ENCODE measurements at regions not wholly inside any gene's neighbourhood (a gene's known extent, or its start where the extent isn't known, plus 50 kb on each side); places are given as distances from the start of the nearest gene placed in this dataset.
"Not testable (repeated sequence)": the region's sequence is repeated elsewhere in the genome, so short reads cannot be mapped to it uniquely, and the experiment has no call there.

DNA sequence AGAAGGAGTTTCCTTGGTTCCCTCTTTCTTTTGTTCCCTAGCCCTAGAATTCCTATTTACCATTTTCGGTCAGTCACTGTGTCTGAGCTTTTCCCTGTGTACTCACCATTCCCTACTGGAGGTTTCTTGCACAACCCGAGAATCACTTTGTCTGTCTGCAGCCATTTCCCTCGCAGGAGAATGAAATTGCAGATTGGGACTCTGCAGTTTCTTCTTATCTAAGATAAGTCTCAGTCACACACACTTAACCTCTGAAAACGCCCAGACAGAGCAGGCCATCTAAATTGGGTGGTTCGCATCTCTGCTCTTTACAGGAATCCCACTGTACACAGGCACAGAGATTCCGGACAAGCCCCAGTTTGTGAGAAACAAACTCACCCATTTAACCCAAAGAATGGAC is 58.6 kb upstream of the CNTNAP2 start:
- DNase-seq: no peak

DNA sequence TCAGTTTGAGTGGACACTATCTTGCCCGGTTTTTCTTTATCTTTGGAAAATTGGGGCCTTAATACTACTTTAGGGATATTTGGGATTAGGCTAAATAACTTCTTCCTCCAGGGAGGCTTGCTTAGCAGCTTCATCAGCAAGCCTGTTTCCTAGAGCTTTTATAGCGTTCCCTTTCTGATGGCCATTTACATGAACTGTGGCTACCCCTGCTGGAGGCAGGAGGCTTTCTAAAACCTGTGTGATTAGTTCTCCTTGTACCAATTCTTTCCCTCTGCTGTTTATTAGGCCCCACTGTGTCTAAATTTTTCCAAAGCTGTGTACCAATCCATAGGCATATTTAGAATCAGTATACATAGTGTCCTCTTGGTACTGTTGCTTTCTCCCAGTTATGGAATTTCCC is 61.7 kb upstream of the CNTNAP2 start:
- no peak for DNase-seq

DNA sequence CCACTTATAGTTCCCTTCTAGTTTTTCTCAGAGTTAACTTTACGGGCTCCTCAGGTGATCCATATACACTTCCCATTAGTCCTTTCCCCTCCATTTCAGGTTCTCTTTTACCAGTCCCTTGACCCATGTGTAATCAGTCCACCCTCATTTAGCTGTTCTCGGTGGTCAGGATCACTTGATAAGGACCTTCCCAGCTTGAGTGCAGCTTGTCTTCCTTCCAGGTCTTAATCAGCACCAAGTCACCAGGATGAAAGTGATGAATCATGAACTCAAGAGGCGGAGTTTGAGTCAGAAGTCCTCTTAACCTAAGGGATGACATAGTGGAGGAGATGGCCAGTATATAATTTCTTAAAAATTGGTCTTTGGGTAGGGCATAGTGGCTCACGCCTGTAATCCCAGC is 63.1 kb upstream of the CNTNAP2 start:
- no peak for DNase-seq

DNA sequence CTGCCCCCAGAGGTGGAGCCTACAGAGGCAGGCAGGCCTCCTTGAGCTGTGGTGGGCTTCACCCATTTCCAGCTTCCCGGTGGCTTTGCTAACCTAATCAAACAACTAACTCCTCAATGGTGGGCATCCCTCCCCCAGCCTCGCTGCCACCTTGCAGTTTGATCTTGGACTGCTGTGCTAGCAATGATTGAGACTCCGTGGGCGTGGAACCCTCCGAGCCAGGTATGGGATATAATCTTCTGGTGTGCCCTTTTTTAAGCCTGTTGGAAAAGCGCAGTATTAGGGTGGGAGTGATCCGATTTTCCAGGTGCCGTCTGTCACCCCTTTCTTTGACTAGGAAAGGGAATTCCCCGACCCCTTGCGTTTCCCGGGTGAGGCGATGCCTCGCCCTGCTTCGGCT is 73.3 kb upstream of the CNTNAP2 start:
- DNase-seq: not testable (repeated sequence)

DNA sequence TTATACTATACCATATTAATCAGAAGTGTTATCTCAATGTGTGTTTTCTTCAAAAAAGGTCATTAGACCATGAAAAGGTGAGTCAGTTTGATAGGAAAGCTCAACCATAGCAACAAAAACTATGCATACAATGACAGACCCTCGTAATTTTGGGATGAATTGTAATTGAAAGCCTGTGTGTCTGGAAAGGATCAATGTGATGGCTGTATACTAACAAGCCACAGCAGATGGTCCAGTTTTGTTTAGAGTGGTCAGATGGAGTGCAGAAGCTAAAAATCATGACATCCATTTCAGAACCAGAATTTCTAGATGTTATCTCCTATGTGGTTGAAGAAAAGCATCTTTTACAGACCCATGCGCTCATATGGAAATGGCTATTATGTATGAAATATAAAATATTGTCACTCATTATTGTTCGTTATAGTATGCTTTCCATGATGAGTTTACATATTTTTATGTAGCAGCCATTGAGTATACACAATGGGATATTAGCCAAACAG is 88.3 kb upstream of the CNTNAP2 start:
- DNase-seq: no peak

DNA sequence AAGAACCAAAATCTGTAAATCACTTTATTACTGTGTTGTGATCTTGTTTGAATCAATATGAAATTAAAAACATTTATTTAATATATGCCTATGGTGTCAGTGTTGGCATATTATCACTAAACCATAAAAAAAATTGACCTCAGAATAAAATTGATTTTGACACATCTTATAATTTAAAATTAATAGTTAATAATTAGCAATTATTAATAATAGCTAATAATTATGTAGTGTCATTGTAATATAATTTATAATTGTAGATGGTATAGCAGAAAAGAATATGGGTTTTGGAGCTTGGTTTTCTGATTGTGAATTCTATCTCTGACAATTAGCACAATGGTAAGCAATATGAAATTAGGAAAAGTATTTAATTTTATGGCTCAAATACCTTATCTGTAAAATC is 89.4 kb upstream of the CNTNAP2 start:
- DNase-seq: no peak

DNA sequence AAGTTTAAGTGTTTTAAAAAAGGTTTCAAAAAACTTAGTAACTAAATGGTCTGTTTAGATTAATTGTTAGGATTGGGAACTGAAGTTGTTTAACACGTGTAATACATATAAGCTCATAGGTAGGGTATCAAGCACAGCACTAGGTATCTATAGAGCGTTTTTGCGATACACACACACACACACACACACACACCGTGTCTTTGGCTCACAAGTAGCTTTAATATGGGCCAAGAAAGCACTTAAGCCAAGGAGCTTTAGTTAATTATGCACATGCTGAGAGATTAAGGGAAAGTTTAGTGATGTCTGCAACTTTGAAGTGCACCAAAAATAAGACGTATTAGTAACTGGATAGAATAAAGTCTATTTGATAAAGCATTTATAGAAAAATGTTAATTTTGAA is 93.8 kb upstream of the CNTNAP2 start:
- DNase-seq: no peak

DNA sequence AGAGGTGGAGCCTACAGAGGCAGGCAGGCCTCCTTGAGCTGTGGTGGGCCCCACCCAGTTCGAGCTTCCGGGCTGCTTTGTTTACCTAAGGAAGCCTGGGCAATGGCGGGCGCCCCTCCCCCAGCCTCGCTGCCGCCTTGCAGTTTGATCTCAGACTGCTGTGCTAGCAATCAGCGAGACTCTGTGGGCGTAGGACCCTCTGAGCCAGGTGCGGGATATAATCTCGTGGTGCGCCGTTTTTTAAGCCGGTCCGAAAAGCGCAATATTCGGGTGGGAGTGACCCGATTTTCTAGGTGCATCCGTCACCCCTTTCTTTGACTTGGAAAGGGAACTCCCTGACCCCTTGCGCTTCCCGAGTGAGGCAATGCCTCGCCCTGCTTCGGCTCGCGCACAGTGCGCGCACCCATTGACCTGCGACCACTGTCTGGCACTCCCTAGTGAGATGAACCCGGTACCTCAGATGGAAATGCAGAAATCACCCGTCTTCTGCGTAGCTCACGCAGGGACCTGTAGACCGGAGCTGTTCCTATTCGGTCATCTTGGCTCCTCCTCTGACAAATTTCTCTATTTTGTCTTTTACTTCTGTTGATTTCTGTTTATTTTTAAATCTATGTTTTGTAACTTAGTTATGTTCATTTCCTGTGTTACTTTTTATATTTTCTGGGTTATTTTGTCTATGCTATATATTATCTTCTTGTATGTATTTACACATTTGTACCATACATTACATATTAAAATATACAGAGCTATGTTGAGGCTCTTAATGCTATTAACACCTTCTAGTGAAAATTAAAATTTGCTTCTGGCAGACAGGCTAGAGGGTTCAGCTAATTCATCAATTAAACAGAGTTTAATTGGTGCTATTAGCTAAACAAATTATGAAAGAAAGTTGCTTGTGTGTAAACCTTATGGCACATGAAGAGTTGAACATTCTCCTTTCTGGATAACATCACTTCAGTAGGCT is 97.3 kb upstream of the CNTNAP2 start:
- not testable (repeated sequence) for DNase-seq

DNA sequence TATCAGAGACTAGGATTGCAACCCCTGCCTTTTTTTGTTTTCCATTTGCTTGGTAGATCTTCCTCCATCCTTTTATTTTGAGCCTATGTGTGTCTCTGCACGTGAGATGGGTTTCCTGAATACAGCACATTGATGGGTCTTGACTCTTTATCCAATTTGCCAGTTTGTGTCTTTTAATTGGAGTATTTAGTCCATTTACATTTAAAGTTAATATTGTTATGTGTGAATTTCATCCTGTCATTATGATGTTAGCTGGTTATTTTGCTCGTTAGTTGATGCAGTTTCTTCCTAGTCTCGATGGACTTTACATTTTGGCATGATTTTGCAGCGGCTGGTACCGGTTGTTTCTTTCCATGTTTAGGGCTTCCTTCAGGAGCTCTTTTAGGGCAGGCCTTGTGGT is 99.2 kb upstream of the CNTNAP2 start:
- not testable (repeated sequence) for DNase-seq

DNA sequence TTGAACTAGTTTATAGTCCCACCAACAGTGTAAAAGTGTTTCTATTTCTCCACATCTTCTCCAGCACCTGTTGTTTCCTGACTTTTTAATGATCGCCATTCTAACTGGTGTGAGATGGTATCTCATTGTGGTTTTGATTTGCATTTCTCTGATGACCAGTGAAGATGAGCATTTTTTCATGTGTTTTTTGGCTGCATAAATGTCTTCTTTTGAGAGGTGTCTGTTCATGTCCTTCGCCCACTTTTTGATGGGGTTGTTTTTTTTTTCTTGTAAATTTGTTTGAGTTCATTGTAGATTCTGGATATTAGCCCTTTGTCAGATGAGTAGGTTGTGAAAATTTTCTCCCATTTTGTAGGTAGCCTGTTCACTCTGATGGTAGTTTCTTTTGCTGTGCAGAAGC is 102.4 kb upstream of the CNTNAP2 start:
- not testable (repeated sequence) for DNase-seq

DNA sequence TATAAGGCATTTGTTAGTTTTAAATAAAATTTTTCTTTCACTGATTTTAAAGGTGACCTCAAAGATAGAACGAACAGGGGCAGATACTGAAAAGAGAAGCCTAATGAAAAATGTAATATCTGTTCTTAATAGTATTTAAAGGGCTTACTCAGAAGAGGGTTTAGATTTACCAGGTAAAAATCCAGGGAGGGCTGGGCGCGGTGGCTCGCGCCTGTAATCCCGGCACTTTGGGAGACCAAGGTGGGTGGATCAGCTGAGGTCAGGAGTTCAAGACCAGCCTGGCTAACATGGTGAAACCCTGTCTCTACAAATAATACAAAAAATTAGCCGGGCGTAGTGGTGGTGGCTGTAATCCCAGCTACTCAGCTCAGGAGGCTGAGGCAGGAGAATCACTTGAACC is 108.3 kb upstream of the CNTNAP2 start:
- DNase-seq: no peak

DNA sequence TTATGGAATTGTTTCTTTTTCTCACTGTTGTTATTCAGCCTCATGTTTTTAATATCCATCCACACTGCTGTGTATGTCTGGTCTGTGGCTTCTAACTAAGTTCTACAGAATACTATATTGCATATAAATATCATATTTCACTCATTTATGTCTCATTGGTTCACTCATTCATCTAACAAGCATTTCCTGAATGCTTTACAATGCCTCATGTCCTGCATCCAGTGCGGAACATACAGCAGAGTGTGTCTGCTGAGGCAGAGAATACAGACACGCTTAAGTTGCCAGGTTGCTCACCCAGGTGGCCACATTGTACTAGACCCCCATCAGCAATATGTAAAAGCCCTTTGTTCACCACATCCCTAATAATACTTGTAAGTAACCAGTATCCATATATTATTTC is 111.8 kb upstream of the CNTNAP2 start:
- no peak for DNase-seq

DNA sequence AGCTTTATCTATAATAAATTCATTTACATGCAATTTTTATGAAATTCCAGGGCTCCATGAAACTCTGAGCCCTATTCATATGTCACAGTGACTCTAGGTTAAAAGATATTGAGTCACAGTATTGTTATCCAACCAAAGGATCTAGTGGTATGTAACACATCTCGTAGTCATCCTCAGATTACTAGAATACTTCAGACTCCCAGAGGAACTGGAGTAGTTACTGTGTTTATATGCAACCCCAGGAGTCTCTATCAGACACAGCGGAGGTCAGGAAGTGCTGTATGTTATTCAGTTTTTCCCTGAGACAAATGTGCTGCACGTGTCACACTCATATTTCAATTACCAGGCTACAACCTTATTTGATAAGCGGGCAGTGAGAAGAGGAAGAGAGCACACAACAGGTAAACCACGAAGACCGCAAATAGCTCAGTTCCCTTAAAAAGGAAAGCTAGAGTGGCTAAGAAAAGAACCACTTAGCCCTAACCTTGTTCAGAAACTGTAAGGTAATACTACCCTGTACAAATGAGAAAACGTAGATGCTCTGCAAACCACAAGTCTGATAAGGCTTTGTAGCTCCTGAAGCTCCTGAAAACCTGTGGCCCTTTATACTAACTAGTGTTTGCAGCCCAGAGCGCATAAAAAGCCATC is 114.0 kb upstream of the CNTNAP2 start:
- no peak for DNase-seq

DNA sequence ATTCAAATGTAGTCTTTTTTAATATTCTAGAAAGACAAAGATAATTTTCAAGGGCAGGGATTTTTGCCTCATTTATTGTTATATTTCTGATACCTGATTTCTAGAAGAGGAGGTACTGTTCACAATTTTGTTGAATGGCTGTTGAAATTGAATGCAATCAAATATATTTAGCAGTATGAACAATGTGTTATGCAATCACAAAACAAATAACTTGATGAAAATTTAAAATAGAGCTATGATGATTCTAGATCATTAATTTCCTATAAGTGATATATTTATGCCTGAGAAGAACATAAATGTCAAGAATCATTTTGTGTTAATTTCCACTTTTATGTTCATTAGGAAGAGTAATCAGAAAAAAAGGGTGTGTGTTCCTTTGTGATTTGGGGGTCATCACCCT is 114.6 kb upstream of the CNTNAP2 start:
- DNase-seq: no peak

DNA sequence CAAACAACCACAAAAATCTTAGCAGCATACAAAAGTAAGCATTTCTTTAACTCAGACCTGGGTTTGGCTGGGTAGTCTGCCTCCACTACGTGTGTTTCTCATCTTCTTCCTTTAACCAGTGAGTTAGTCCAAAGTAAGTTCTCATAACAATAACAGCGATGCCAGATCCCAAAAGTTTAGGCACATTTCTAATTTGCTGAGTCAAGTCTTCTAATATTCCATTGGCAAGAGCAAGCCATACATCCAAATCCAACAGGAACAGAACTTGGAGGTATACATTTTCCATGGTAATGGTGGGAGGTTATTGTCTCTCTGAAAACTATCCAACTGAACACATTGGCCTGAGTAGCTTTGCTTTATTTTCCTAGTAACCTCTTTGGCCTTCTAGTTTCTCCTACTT is 115.7 kb upstream of the CNTNAP2 start:
- DNase-seq: no peak

DNA sequence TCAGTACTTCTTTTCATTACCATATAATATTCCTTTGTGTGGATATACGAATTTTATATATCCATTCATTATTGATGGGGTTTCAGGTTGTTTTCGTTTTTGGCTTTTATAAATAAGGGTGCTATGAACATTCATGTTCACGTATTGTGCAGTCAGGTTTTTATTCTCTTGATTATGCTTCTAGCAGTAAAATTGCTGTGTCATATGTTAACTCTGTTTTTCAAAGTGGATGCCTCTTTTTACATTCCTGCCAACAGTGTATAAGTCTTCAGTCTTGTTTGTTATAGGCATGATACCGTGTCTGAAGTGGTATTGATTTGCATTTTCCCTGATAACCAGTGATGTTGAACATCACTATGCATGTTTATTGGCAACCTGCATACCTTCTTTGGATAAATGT is 127.1 kb upstream of the CNTNAP2 start:
- DNase-seq: no peak

DNA sequence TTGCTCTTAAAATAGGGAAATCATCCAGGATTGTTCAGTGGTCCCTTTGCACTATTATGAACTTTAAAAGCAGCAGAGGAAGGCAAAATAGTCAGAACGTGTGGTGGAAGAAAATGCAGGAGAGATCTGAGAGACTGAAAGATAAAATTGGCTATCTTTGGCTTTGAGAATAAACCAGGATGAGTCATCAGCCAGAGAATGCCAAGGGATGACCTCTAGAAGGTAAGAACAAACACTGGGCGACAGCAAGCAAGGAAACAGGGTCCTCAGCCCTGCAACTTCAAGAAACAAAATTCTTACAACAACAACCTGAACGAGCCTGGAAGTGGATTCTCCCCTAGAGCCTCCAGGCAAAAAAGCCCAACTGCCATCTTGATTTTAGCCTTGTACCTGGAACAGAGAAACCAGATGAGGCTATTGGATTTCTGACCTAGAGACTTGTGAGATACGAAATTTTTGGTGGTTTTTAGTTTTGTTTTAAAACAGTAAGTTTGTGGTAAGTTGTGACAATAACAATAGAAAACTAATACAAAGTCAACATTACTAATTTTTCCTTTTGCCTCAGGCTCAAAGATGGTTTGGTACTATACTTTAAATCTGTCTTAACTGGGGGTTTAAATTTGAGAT is 130.2 kb upstream of the CNTNAP2 start:
- no peak for DNase-seq

DNA sequence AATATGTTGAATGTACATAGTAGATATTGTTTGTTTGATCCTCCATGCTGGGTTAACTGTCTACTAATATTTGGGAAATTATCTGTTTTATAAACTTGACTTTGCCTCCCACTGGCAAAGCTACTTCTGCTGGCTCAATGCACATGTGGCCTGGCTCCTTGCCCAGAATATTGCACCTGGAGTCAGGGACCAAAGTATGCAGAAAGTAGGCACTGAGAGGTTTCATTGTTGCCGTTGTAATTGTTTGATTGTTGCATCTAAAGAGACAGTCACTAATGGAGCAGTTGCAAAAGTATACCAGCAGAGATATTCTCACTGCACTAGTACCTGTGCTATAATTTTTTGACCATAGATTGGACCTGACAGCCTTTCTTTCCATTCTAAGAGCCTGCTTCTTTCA is 137.8 kb upstream of the CNTNAP2 start:
- no peak for DNase-seq

DNA sequence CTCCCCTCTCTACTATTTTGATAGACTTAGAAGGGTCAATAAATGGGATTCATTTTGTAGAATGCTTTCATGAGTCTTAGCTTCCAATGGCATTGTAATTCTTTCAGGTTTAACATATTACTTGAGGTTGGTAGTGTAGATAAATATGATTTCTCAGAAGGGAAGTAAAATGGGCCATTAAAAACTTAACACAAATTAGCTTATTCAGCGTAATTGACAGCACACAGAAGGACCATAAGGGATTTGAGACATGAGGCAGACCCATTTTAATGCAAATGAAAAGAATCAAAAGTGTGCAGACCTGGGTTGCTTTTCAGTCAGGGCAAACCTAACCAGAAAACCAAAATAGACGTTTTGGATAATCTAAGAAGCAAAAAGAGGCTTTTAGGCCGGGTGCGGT is 156.6 kb upstream of the CNTNAP2 start:
- no peak for DNase-seq

DNA sequence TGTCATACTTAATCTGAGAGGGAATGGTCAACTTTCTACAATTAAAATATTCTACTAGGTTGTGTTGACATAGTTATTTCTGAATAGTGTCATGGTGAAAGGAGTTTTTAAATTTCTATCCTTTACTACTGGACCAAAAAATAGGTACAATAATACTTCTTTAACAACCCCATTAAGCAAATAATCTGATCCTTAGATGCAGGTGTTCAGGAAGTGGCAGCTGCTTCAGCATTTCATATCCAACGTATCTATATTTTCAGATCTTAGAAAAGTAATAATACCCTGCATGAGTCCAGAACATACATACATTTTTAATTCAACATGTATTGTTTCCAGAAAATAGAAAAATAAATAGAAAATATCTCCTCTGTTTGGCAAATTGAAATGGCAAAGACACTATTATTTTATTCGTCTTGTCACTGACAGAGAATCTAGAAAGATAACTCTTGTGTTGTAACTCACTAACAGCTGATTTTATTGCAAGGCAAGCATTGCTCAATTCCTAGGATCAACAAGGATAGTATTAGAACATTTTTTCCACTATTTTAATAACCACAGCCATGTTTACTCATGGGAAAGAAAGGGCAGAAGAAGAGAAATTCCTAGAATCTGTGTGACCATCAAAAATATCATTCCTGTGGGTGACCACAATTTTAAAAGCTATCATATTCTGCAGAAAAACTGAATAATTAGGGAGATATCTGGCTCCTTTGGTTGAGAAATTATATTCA is 159.3 kb upstream of the CNTNAP2 start:
- no peak for DNase-seq

DNA sequence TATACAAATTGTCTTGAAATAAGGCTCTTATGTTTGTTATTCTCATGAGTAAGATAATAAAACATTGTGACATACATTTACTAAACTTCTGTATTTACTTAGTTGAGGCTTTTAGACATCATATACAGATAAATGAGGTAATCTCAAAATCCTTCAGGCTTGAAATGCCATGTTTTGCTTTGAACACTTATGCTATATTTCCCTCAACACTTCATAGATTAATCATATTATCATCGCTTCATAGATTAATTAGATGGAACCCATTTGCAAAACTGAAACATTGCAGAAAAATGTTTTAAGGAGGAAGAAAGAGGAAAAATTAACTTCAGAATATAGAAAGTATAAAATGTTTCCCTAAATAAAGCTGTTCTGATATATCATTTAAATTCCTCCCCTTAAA is 165.0 kb upstream of the CNTNAP2 start:
- DNase-seq: no peak

DNA sequence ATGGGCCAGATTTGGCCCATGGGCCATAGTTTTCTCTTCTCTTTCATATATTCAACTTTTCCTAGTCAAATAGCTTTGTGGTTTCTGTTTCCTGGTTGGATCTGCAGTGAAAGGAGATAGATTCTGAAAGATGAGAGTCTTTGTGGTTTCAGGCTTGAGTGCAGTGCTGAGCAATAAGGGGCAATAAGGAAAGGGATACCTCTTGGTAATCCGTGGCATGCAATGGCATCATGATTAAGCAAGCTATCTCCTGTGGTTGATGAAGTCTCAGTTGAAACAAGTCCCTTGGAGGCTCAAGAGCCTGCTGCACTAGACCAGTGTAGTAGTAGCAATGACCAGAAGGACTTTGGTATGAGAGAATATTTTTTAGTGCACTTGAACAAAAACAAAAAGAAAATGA is 187.7 kb upstream of the CNTNAP2 start:
- DNase-seq: no peak

DNA sequence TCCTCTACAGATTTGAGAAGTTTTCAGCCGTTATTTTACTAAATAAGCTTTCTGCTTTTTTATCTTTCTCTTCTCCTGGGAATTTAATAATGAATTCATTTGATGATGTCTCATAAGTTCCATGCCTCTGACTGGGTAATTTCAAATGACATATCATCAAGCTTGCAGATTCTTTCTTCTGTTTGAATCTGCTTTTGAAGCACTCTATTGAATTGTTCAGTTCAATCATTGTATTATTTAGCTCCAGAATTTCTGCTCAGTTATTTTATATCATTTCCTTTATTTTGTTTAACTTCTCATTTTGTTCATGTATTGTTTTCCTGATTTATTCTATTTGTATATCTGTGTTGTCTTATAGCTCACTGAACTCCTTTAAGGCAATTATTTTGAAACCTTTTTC is 196.9 kb upstream of the CNTNAP2 start:
- no peak for DNase-seq
